Stimulated activated CD4-positive, alpha-beta T cell treated with anti-CD3 and anti-CD28 coated beads, Interleukin-15, amount 100 ng/mL, for 1 hour (primary cell): ENCODE measurements at regions not wholly inside any gene's neighbourhood (a gene's known extent, or its start where the extent isn't known, plus 50 kb on each side); places are given as distances from the start of the nearest gene placed in this dataset.
"Not testable (repeated sequence)": the region's sequence is repeated elsewhere in the genome, so short reads cannot be mapped to it uniquely, and the experiment has no call there.

Experiments used
- DNase-seq, 2 donors: peaks; one replicate each; pipeline ENCODE4 v3.0.0-alpha.2; 2020; ENCODE audit warnings: low read depth in 1 of 2, low spot score in 1 of 2

GRCh38 chr4:131382839-131383238, 1766.3 kb upstream of the PCDH10 start:
- no peak for DNase-seq

- DNase-seq, result no peak
Observed at GRCh38 chr4:131388277-131388676, 1760.8 kb upstream of the PCDH10 start.

- no peak for DNase-seq
Observed at GRCh38 chr4:131408102-131408501, 1741.0 kb upstream of the PCDH10 start.

- no peak for DNase-seq
Observed at GRCh38 chr4:131411393-131411792, 1737.7 kb upstream of the PCDH10 start.

GRCh38 chr4:131419147-131419546, 1729.9 kb upstream of the PCDH10 start:
- no peak for DNase-seq

- no peak for DNase-seq
Observed at GRCh38 chr4:131426023-131426758, 1722.9 kb upstream of the PCDH10 start.

- no peak for DNase-seq
Observed at GRCh38 chr4:131427000-131427399, 1722.1 kb upstream of the PCDH10 start.

- DNase-seq, result no peak
Observed at GRCh38 chr4:131430302-131430701, 1718.8 kb upstream of the PCDH10 start.

- DNase-seq, result no peak
Observed at GRCh38 chr4:131441004-131441688, 1707.9 kb upstream of the PCDH10 start.

- DNase-seq, result no peak
Observed at GRCh38 chr4:131447883-131448282, 1701.2 kb upstream of the PCDH10 start.

- no peak for DNase-seq
Observed at GRCh38 chr4:131450572-131451209, 1698.4 kb upstream of the PCDH10 start.

GRCh38 chr4:131459430-131460101, 1689.5 kb upstream of the PCDH10 start:
- DNase-seq, result no peak

GRCh38 chr4:131470360-131470759, 1678.7 kb upstream of the PCDH10 start:
- no peak for DNase-seq

GRCh38 chr4:131488772-131489171, 1660.3 kb upstream of the PCDH10 start:
- DNase-seq, result no peak

- not testable (repeated sequence) for DNase-seq
Observed at GRCh38 chr4:131496211-131496610, 1652.9 kb upstream of the PCDH10 start.

- no peak for DNase-seq
Observed at GRCh38 chr4:131499141-131499873, 1649.8 kb upstream of the PCDH10 start.

GRCh38 chr4:131509521-131509920, 1639.6 kb upstream of the PCDH10 start:
- no peak for DNase-seq

- no peak for DNase-seq
Observed at GRCh38 chr4:131526686-131527085, 1622.4 kb upstream of the PCDH10 start.

GRCh38 chr4:131531087-131531486, 1618.0 kb upstream of the PCDH10 start:
- DNase-seq, result no peak

- no peak for DNase-seq
Observed at GRCh38 chr4:131534944-131535645, 1614.0 kb upstream of the PCDH10 start.
